Loucy (cell line): ENCODE measurements at regions not wholly inside any gene's neighbourhood (a gene's known extent, or its start where the extent isn't known, plus 50 kb on each side); places are given as distances from the start of the nearest gene placed in this dataset.

Experiments used
- EZH2phosphoT487 ChIP-seq: fragments of 200-600 bp; IDR thresholded peaks from 2 replicates; pipeline ENCODE4 v1.6.1; 2018; ENCODE audit warnings: antibody characterized with exemption, mild to moderate bottlenecking, moderate library complexity, borderline replicate concordance
- TF ChIP-seq, protein P1 (sequence below): fragments of 200-600 bp; sonication (generic); conservative IDR thresholded peaks from 2 replicates; pipeline ENCODE4 v1.5.1; 2014; ENCODE audit warnings: mild to moderate bottlenecking, antibody characterized with exemption, low read length

DNA sequence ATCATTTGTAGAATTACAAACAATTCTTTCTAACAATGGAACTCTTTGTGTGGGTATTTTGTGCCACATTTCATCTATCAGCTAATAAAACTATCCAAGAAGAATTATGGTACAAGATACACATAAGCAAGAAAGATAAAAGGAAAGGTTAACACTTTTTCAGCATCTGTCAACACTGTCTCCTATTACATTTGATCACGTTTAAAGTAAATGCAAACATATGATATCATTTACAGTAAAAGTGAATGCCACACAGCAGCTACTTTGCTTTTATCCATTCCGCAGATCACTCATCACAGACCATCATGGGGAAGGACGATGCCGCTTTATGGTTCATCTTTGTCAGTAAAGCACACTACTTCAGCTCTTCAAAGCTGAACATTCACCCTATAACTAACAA lies 456.4 kb upstream of the MANEA start:
- TF ChIP-seq, protein P1, sequence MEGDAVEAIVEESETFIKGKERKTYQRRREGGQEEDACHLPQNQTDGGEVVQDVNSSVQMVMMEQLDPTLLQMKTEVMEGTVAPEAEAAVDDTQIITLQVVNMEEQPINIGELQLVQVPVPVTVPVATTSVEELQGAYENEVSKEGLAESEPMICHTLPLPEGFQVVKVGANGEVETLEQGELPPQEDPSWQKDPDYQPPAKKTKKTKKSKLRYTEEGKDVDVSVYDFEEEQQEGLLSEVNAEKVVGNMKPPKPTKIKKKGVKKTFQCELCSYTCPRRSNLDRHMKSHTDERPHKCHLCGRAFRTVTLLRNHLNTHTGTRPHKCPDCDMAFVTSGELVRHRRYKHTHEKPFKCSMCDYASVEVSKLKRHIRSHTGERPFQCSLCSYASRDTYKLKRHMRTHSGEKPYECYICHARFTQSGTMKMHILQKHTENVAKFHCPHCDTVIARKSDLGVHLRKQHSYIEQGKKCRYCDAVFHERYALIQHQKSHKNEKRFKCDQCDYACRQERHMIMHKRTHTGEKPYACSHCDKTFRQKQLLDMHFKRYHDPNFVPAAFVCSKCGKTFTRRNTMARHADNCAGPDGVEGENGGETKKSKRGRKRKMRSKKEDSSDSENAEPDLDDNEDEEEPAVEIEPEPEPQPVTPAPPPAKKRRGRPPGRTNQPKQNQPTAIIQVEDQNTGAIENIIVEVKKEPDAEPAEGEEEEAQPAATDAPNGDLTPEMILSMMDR: no peak
- no peak for TF ChIP-seq EZH2phosphoT487
